Tibial nerve (tissue), 4 donors: ENCODE measurements at regions not wholly inside any gene's neighbourhood (a gene's known extent, or its start where the extent isn't known, plus 50 kb on each side); places are given as distances from the start of the nearest gene placed in this dataset.

Experiments used
- DNase-seq, 2 donors: peaks; one replicate each; pipeline ENCODE4 v3.0.0-alpha.2; 2019; ENCODE audit warnings: low spot score in 2 of 2
- H3K27ac ChIP-seq, 4 donors: fragments of 200-600 bp; sonication (generic) in 3 of 4; one replicate each; pipeline ENCODE4 v1.5.1; 2017 to 2019; ENCODE audit warnings: mild to moderate bottlenecking in 1 of 4
- H3K27me3 ChIP-seq, 2 donors: fragments of 200-600 bp; sonication (generic) in 1 of 2; one replicate each; pipeline versions ENCODE4 v1.5.1 to v1.6.0; 2017 to 2019
- H3K36me3 ChIP-seq, 3 donors: fragments of 200-600 bp; sonication (generic); one replicate each; pipeline ENCODE4 v1.5.1; 2018 to 2019
- H3K4me1 ChIP-seq, 4 donors: fragments of 200-600 bp; sonication (generic) in 3 of 4; one replicate each; pipeline ENCODE4 v1.5.1; 2017 to 2019
- H3K4me3 ChIP-seq, 4 donors: fragments of 200-600 bp; sonication (generic) in 3 of 4; one replicate each; pipeline ENCODE4 v1.5.1; 2017 to 2019; ENCODE audit warnings: mild to moderate bottlenecking in 1 of 4, moderate library complexity in 1 of 4
- H3K9me3 ChIP-seq, 4 donors: fragments of 200-600 bp; sonication (generic) in 3 of 4; one replicate each; pipeline ENCODE4 v1.5.1; 2017 to 2019
- EP300 ChIP-seq, 2 donors: sonication (generic); formaldehyde crosslinking; IDR thresholded peaks; one replicate each; pipeline ENCODE4 v1.6.1; 2017; ENCODE audit warnings: antibody characterized with exemption in 2 of 2, mild to moderate bottlenecking in 1 of 2
- POLR2A ChIP-seq, 2 donors: fragments of 450-650 bp; IDR thresholded peaks; one replicate each; pipeline ENCODE4 v1.6.1; 2017; ENCODE audit warnings: antibody characterized with exemption in 2 of 2, mild to moderate bottlenecking in 2 of 2, moderate library complexity in 2 of 2
- whole genome bisulfite sequencing, 2 donors: methylation state at CpG; one replicate each; pipeline ENCODE4 v1.1.5; 2018; 5-methylcytosine and 5-hydroxymethylcytosine counted together
- TF ChIP-seq, protein P1 (sequence below), 5 experiments: fragments of 200-600 bp in 3 of 5; fragments of 450-650 bp in 2 of 5; sonication (generic) in 3 of 5; IDR thresholded peaks; one replicate each; pipeline ENCODE4 v1.5.1; 2016 to 2019; ENCODE audit warnings: antibody characterized with exemption in 5 of 5, mild to moderate bottlenecking in 3 of 5, moderate library complexity in 2 of 5

DNA sequence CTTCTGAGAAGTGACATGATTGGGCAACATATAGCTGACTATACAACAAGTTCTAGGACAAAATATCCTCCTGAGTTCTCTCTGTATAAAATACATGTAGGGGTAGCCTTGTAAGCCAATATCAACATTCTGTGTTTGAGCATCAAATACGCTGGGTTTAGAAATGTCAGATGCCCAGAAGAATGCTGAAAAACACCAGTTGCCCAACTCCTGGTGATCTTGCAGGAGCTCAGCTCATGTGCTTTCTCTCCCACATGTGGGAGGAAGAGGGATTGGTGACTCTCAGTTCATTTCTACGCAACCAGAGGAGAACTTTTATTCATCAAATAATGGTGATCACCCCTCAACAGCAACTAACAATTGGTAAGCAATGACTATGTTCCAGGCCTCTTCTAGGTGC, 810.9 kb upstream of the ACO1 start:
- TF ChIP-seq POLR2A (IDR thresholded peaks at IDR 0.05), result no peak
- TF ChIP-seq EP300 (IDR thresholded peaks at IDR 0.05), result no peak
- TF ChIP-seq, protein P1, sequence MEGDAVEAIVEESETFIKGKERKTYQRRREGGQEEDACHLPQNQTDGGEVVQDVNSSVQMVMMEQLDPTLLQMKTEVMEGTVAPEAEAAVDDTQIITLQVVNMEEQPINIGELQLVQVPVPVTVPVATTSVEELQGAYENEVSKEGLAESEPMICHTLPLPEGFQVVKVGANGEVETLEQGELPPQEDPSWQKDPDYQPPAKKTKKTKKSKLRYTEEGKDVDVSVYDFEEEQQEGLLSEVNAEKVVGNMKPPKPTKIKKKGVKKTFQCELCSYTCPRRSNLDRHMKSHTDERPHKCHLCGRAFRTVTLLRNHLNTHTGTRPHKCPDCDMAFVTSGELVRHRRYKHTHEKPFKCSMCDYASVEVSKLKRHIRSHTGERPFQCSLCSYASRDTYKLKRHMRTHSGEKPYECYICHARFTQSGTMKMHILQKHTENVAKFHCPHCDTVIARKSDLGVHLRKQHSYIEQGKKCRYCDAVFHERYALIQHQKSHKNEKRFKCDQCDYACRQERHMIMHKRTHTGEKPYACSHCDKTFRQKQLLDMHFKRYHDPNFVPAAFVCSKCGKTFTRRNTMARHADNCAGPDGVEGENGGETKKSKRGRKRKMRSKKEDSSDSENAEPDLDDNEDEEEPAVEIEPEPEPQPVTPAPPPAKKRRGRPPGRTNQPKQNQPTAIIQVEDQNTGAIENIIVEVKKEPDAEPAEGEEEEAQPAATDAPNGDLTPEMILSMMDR (IDR thresholded peaks at IDR 0.05), result no peak
- Histone ChIP-seq H3K36me3 (no peaks in the 10 kb centered on the region), H3K4me1 (no peaks in the 10 kb centered on the region), H3K4me3 (no peak overlapping the region), H3K9me3 (peaks cover 0 to 12% (median 0%) of the 10 kb centered on the region in 4 donors), H3K27ac (no peak overlapping the region), H3K27me3 (no peaks in the 10 kb centered on the region)
- WGBS, 2 donors, result 94 to 96% methylated on average over 2 of the region's 2 CpGs
- DNase-seq, result no peak

DNA sequence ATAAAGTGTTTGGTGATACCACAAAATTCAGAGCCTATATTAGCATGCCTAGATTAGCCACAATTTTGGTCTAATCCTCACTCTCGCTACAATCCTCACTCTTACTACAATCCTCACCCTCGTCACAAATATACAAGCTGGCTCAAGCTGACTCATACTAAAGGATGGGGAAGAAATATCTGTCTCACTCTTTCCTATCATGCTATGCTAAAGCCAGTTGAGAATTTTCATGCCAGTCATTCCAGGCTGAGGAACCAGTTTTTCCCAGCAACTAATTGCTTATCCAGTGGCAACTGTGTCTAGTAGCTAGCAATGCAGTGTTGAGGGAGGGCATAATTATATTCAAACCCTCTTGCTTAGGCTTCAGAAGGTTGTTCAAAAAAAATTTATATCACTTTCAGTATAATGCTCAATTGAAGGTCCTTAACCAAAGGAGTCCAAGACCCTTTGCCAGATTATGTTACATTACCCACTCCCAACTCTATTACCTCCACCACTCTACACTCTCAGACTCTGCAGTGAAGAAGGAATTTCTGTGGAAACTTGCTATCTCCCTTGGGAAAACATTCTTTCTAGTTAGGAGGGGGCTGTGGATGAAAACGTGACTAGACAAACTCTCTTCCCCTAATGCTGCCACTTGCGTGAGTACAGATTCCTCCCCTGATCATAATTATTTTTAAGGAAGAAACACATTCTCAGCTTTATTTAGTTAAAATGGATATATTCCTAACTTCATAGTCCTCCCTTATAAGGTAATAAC, 810.3 kb upstream of the ACO1 start:
- Histone ChIP-seq H3K27me3 (no peaks in the 10 kb centered on the region), H3K4me3 (no peak overlapping the region), H3K27ac (no peak overlapping the region), H3K4me1 (no peaks in the 10 kb centered on the region), H3K9me3 (peaks cover 0 to 12% (median 0%) of the 10 kb centered on the region in 4 donors), H3K36me3 (no peaks in the 10 kb centered on the region)
- no peak for DNase-seq
- TF ChIP-seq POLR2A (IDR thresholded peaks at IDR 0.05) (no peak), EP300 (IDR thresholded peaks at IDR 0.05) (no peak)
- TF ChIP-seq, protein P1 (IDR thresholded peaks at IDR 0.05), result no peak
- 70 to 72% methylated on average over 4 of the region's 4 CpGs for WGBS, 2 donors

DNA sequence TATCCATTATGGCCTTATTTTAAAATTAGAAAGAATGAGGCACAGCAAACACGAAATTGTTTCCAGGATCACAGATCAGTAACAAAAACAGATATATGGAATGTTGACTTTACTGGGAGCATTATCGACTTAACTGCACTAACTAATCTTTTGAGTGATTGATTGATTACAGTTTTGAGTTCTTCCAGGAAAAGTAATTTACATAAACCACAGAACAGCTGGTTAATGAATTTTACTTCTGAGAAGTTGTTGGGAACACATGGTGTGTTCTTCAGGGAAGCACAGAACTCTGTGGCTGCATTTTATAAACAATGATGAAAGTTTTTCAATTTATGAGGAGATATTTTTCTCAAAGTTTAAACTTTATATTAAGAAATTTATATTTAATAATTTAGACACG, 802.4 kb upstream of the ACO1 start:
- no peaks in the 10 kb centered on the region for H3K9me3 ChIP-seq
- TF ChIP-seq EP300 (IDR thresholded peaks at IDR 0.05), result no peak
- TF ChIP-seq POLR2A (IDR thresholded peaks at IDR 0.05), result no peak
- TF ChIP-seq, protein P1 (IDR thresholded peaks at IDR 0.05), result no peak
- no peak for DNase-seq
- 69 to 72% methylated on average over 3 of the region's 3 CpGs for WGBS, 2 donors
- no peaks in the 10 kb centered on the region for H3K27me3 ChIP-seq
- no peaks in the 10 kb centered on the region for H3K4me1 ChIP-seq
- no peak overlapping the region for H3K4me3 ChIP-seq
- no peak overlapping the region for H3K27ac ChIP-seq
- no peaks in the 10 kb centered on the region for H3K36me3 ChIP-seq

DNA sequence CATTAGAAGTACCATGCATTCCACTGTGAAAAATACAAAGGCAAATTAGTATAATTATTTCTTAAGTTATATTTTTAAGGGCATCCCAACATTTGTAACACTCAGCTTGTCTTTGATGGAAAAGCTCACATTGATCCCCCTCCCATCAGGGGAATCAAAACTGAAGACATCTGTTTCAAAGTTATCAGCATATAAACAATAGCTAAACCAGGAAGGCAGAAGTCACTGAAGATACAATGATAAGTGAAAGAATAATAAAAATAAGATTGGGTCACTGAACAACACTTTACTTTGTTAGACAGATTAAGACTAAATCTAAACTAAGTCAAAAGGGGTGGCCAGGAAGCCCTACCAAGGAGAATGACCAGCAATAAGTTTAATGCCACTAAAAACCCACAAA, 801.9 kb upstream of the ACO1 start:
- Histone ChIP-seq H3K27ac (no peak overlapping the region), H3K9me3 (no peaks in the 10 kb centered on the region), H3K4me3 (no peak overlapping the region), H3K4me1 (no peaks in the 10 kb centered on the region), H3K36me3 (no peaks in the 10 kb centered on the region), H3K27me3 (no peaks in the 10 kb centered on the region)
- TF ChIP-seq, protein P1 (IDR thresholded peaks at IDR 0.05), result no peak
- TF ChIP-seq POLR2A (IDR thresholded peaks at IDR 0.05) (no peak), EP300 (IDR thresholded peaks at IDR 0.05) (no peak)
- no peak for DNase-seq

DNA sequence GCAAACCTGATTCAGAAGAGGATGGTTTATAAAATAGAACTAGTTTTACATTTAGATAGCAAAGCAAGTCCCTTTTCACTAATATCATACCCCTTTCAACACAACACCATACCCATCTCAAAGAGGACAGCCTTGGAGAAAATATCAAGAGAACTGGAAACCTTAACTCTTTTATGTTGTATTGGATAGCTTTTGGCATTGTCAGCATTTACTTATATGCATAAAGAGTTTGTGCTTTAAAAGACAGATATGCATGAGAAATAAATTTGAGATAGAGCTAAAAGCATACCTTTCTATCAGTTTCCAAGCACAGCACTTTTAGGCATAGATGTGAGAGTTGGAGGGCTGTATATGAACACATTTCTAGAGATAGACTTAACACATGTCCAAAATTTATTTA, 799.3 kb upstream of the ACO1 start:
- H3K27me3 ChIP-seq, result no peaks in the 10 kb centered on the region
- no peaks in the 10 kb centered on the region for H3K4me1 ChIP-seq
- no peaks in the 10 kb centered on the region for H3K36me3 ChIP-seq
- no peak for TF ChIP-seq POLR2A (IDR thresholded peaks at IDR 0.05)
- TF ChIP-seq, protein P1 (IDR thresholded peaks at IDR 0.05), result no peak
- no peak for TF ChIP-seq EP300 (IDR thresholded peaks at IDR 0.05)
- no peaks in the 10 kb centered on the region for H3K9me3 ChIP-seq
- no peak overlapping the region for H3K4me3 ChIP-seq
- no peak for DNase-seq
- H3K27ac ChIP-seq, result no peak overlapping the region
